ENCODE measurements at regions not wholly inside any gene's neighbourhood (a gene's known extent, or its start where the extent isn't known, plus 50 kb on each side); places are given as distances from the start of the nearest gene placed in this dataset.

- no peaks in the 10 kb centered on the region for H3K36me3 ChIP-seq (ENCODE audit: control insufficient read depth in 2 of 2, extremely low read depth in 1 of 2, insufficient read depth in 2 of 2, low read length in 2 of 2)
- peaks cover 12% of the 10 kb centered on the region for H3K4me1 ChIP-seq (ENCODE audit: control insufficient read depth, extremely low read depth, insufficient read depth, low read length)
- FAIRE-seq: no peak
- DNase-seq (ENCODE audit: low read depth, low spot score): no peak
- H3K4me3 ChIP-seq (ENCODE audit: control insufficient read depth in 2 of 3, extremely low read depth in 1 of 3, insufficient read depth in 2 of 3, low read depth in 1 of 3, low read length in 3 of 3): no peak overlapping the region
- no peaks in the 10 kb centered on the region for H3K79me2 ChIP-seq (ENCODE audit: control insufficient read depth, insufficient read depth, low read length)
- no peaks in the 10 kb centered on the region for H3K9me1 ChIP-seq (ENCODE audit: control insufficient read depth, extremely low read depth, insufficient read depth, low read length)
- no peak overlapping the region for H3K4me2 ChIP-seq (ENCODE audit: control insufficient read depth, extremely low read depth, insufficient read depth, low read depth, low read length)
- H4K20me1 ChIP-seq (ENCODE audit: control insufficient read depth, extremely low read depth, insufficient read depth, low read length): no peaks in the 10 kb centered on the region
- no peak for TF ChIP-seq EZH2 (IDR thresholded peaks at IDR 0.05; ENCODE audit: low read length)
- TF ChIP-seq CTCF (optimal IDR thresholded peaks at IDR 0.05 in 1 of 3, IDR thresholded peaks at IDR 0.05 in 1 of 3, conservative IDR thresholded peaks at IDR 0.05 in 1 of 3; ENCODE audit: extremely low read depth in 1 of 3, insufficient read depth in 2 of 3, low read length in 3 of 3): no peak
- no peaks in the 10 kb centered on the region for H3K27me3 ChIP-seq (ENCODE audit: control insufficient read depth, extremely low read depth, insufficient read depth, low read length)
- no peaks in the 10 kb centered on the region for H3K9me3 ChIP-seq (ENCODE audit: control insufficient read depth, low read depth, low read length)
- dilution Hi-C loops (cut with MboI; ENCODE audit: extremely low pct_ligation_motif_present, low sequenced_read_pairs): no loop called here
- no peak overlapping the region for H3K9ac ChIP-seq (ENCODE audit: control insufficient read depth, extremely low read depth, insufficient read depth, low read length)
- H2AFZ ChIP-seq (ENCODE audit: control insufficient read depth, low read length): no peak overlapping the region
- H3K27ac ChIP-seq (ENCODE audit: control insufficient read depth, insufficient read depth, low read length): no peak overlapping the region
These were observed 63.8 kb upstream of the BZW1 start for GRCh38 chr2:200747668-200748618.

- Histone ChIP-seq H3K27me3 (ENCODE audit: control insufficient read depth, extremely low read depth, insufficient read depth, low read length) (no peaks in the 10 kb centered on the region), H3K79me2 (ENCODE audit: control insufficient read depth, insufficient read depth, low read length) (no peaks in the 10 kb centered on the region), H3K4me3 (ENCODE audit: control insufficient read depth in 2 of 3, extremely low read depth in 1 of 3, insufficient read depth in 2 of 3, low read depth in 1 of 3, low read length in 3 of 3) (no peak overlapping the region), H3K4me1 (ENCODE audit: control insufficient read depth, extremely low read depth, insufficient read depth, low read length) (peaks cover 12% of the 10 kb centered on the region), H3K36me3 (ENCODE audit: control insufficient read depth in 2 of 2, extremely low read depth in 1 of 2, insufficient read depth in 2 of 2, low read length in 2 of 2) (no peaks in the 10 kb centered on the region), H3K4me2 (ENCODE audit: control insufficient read depth, extremely low read depth, insufficient read depth, low read depth, low read length) (no peak overlapping the region), H3K9me1 (ENCODE audit: control insufficient read depth, extremely low read depth, insufficient read depth, low read length) (no peaks in the 10 kb centered on the region), H4K20me1 (ENCODE audit: control insufficient read depth, extremely low read depth, insufficient read depth, low read length) (no peaks in the 10 kb centered on the region), H3K9me3 (ENCODE audit: control insufficient read depth, low read depth, low read length) (no peaks in the 10 kb centered on the region), H2AFZ (ENCODE audit: control insufficient read depth, low read length) (no peak overlapping the region), H3K9ac (ENCODE audit: control insufficient read depth, extremely low read depth, insufficient read depth, low read length) (no peak overlapping the region), H3K27ac (ENCODE audit: control insufficient read depth, insufficient read depth, low read length) (no peak overlapping the region)
- TF ChIP-seq EZH2 (IDR thresholded peaks at IDR 0.05; ENCODE audit: low read length) (no peak), CTCF (optimal IDR thresholded peaks at IDR 0.05 in 1 of 3, IDR thresholded peaks at IDR 0.05 in 1 of 3, conservative IDR thresholded peaks at IDR 0.05 in 1 of 3; ENCODE audit: extremely low read depth in 1 of 3, insufficient read depth in 2 of 3, low read length in 3 of 3) (no peak)
- dilution Hi-C loops (cut with MboI; ENCODE audit: extremely low pct_ligation_motif_present, low sequenced_read_pairs): no loop called here
- no peak for DNase-seq (ENCODE audit: low read depth, low spot score)
- no peak for FAIRE-seq
These were observed 62.9 kb upstream of the BZW1 start for GRCh38 chr2:200748779-200749178.

Data from keratinocyte (primary cell).